Spleen (tissue), 7 donors: ENCODE measurements at regions not wholly inside any gene's neighbourhood (a gene's known extent, or its start where the extent isn't known, plus 50 kb on each side); places are given as distances from the start of the nearest gene placed in this dataset.

Source experiments
- POLR2A ChIP-seq, 3 donors: fragments of 450-650 bp; IDR thresholded peaks; one replicate each; pipeline ENCODE4 v1.5.1; 2017; ENCODE audit warnings: antibody characterized with exemption in 3 of 3, mild to moderate bottlenecking in 1 of 3
- POLR2AphosphoS5 ChIP-seq, 3 donors: sonication (generic); formaldehyde crosslinking; IDR thresholded peaks; one replicate each; pipeline ENCODE4 v1.5.1; 2017; ENCODE audit warnings: antibody characterized with exemption in 3 of 3
- TF ChIP-seq, protein P1 (sequence below), 11 experiments: fragments of 200-600 bp in 7 of 11; fragments of 450-650 bp in 4 of 11; sonication (generic) in 4 of 11; IDR thresholded peaks in 8 of 11; conservative IDR thresholded peaks in 3 of 11; 1 replicate in 7 of 11; 2 replicates in 4 of 11; pipeline versions ENCODE4 v1.4.0 to v1.8.0; 2016 to 2021; ENCODE audit warnings: antibody characterized with exemption in 11 of 11, inconsistent platforms in 4 of 11, mild to moderate bottlenecking in 1 of 11
- donor health status: DM: no; HTN: no; CAD: no; lungs with moderate emphysema.
- donor health status: DM: no; HTN: no; CAD: no.
- donor health status: DM: no; HTN: no; CAD: no.

GRCh38 chr9:115283395-115283794, 165.4 kb upstream of the TNC start:
- TF ChIP-seq POLR2A (IDR thresholded peaks at IDR 0.05) (no peak), POLR2AphosphoS5 (IDR thresholded peaks at IDR 0.05) (no peak)
- TF ChIP-seq, protein P1, sequence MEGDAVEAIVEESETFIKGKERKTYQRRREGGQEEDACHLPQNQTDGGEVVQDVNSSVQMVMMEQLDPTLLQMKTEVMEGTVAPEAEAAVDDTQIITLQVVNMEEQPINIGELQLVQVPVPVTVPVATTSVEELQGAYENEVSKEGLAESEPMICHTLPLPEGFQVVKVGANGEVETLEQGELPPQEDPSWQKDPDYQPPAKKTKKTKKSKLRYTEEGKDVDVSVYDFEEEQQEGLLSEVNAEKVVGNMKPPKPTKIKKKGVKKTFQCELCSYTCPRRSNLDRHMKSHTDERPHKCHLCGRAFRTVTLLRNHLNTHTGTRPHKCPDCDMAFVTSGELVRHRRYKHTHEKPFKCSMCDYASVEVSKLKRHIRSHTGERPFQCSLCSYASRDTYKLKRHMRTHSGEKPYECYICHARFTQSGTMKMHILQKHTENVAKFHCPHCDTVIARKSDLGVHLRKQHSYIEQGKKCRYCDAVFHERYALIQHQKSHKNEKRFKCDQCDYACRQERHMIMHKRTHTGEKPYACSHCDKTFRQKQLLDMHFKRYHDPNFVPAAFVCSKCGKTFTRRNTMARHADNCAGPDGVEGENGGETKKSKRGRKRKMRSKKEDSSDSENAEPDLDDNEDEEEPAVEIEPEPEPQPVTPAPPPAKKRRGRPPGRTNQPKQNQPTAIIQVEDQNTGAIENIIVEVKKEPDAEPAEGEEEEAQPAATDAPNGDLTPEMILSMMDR (IDR thresholded peaks at IDR 0.05 in 8 of 11, conservative IDR thresholded peaks at IDR 0.05 in 3 of 11): no peak
